Muscle of back (tissue), 3 donors: ENCODE measurements at regions not wholly inside any gene's neighbourhood (a gene's known extent, or its start where the extent isn't known, plus 50 kb on each side); places are given as distances from the start of the nearest gene placed in this dataset.
"Not testable (repeated sequence)": the region's sequence is repeated elsewhere in the genome, so short reads cannot be mapped to it uniquely, and the experiment has no call there.

ENCODE experiments used
- DNase-seq, 3 donors: peaks; one replicate each; pipeline versions ENCODE4 v3.0.0 to v3.0.0-alpha.2; 2013

DNA sequence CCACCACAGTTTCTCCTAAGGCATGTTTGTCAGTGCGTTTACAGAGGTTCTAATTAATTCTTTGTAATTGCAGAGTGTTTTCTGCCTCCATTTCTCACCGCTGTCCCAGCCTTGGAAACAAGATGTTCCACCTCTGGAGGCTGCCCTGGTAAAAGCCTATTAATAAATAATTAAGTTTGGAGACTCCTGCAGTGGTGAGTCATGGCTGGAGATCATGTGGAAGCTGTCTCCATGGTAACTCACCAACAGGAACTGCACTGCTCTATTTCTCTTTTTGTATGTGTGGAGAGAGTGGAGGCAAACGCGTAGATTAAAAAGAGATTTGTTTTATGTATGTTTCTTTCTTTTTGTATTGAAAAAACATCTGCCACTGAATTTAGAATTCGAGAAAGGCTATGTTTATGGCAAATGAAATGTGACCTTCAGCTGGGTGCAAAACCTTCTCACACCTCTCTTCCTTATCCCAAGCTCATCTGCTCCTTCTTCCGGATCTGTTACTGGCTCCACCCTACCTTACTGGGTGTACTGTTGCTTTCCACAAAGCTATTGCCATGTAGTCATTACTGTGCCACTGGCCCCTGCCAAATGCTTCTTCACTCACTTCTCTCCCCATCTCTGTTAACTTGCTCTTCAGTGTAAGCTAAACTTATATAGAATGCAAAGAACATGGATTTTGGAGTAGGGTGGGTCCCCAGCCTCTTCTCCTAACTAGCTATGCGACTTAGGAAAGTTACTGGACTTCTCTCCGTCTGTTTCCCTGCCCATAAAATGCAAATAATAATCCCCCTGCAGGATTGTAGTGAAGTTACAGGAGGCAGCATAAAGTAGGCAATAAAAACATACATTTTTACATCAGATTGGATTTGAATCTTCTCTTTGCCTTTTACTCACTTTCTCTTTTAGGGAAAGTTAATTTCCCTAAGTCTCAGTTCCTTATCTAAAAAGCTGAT, 778.5 kb downstream of the NTRK3 start:
- DNase-seq: peak; percentile 16 to 53 (median 50)

- no peak for DNase-seq
Measured at GRCh38 chr15:87477026-87477425, 779.5 kb downstream of the NTRK3 start.

DNA sequence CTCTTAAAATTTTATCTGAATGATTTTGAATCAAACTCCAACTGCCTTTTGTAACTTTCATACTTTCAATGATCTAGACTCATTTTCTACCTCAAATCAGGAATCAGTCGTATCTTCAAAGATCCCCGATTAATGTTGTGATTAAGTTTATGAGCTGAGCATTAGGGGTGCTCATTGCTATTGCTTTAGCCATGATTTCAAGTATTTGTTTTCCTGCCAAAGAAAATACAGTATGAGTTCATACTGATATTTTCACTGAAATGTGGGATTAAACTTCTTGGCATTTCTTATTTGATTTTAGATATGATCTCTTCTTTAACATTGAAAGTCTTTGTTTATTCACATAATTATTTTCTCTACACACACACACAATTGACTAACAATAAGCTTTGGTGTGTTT, 785.6 kb downstream of the NTRK3 start:
- DNase-seq: no peak

GRCh38 chr15:87463956-87464355, 792.6 kb downstream of the NTRK3 start:
- not testable (repeated sequence) for DNase-seq

GRCh38 chr15:87461631-87462030, 794.9 kb downstream of the NTRK3 start:
- no peak for DNase-seq

GRCh38 chr15:87454860-87455259, 801.7 kb downstream of the NTRK3 start:
- no peak for DNase-seq

- no peak for DNase-seq
Measured at GRCh38 chr15:87450314-87450713, 806.2 kb downstream of the NTRK3 start.

GRCh38 chr15:87439090-87439489, 817.4 kb downstream of the NTRK3 start:
- DNase-seq: no peak

DNA sequence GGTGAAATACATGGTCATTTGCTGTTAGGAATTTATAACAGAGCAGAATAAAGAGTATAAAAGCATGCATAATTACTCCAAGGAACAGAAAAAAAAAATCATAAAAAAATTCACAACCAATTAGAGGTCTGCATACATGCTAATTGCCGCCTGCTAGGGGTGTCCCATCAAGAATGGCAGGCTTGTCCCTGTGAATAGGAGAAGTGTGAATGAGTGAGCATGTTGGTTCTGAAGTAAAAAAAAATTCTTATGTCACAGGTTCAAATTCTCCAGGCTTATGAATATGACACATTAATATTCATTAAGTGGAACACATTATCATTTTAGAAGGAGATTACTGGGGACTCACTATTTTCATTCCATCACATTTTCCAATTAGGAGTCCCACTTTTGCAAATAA, 822.7 kb downstream of the NTRK3 start:
- no peak for DNase-seq

GRCh38 chr15:87429754-87430153, 826.8 kb downstream of the NTRK3 start:
- DNase-seq: no peak

GRCh38 chr15:87420017-87420416, 836.5 kb downstream of the NTRK3 start:
- DNase-seq: no peak

GRCh38 chr15:87419344-87419743, 837.2 kb downstream of the NTRK3 start:
- DNase-seq: no peak

- no peak for DNase-seq
Measured at GRCh38 chr15:87416591-87417257, 839.8 kb downstream of the NTRK3 start.

DNA sequence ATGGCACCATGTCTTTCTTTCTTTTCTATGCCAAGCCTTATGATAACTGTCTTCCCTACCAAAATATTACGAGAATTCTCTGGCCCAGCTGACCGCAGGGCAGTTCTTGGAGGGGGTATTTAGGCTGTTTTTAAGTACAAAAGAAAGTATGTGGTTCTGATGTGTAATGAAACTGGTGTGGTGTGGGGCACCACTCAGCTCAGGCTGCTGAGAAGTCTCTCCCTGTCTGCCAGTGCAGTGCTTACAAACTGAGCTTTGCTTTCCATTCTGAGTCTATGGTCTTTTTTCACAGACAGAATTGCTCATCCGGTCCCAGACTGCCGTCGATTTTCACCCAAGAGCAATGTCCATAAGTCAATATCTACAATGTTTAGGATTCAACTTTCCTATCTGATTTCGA, 847.6 kb downstream of the NTRK3 start:
- DNase-seq: no peak

DNA sequence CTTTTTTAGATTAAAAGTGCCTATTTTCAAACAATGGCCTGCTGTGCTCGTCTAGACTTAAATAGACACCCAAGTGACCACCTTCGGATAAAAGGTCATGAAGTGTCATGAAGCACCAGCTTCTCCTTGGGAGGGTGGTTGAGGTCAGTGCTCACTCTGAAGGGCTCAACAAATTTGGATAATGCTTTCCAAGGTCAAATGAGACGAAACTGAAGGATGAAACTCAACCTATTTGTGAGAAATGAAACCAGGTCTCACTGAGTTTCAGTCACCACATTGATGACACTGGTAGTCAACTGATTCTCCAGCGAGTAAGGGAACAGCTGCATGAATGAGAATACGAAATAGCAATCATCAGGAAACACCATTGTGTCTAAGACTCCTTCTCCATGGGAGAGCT, 852.6 kb downstream of the NTRK3 start:
- no peak for DNase-seq

GRCh38 chr15:87401973-87402372, 854.6 kb downstream of the NTRK3 start:
- no peak for DNase-seq

DNA sequence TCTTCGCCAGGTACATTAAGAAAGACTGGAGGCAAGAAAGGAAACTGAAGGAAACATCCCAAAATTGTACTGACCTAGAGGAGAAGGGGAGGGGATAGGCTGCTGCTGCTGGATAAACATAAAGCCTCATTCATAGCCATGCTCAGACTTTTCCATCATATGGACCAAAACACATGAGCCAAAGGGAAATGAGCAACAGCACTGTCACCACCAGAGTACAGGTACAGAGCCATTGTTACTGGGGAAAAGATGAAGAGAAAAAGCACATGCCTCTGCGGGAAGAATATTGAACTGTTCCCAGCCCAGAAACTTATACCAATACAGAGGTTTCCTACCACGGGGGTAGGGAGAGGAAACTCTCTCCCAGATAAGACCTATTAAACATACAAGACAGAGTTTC, 861.9 kb downstream of the NTRK3 start:
- no peak for DNase-seq

- peak in 1 of 3 donors; percentile 52 for DNase-seq
Measured at GRCh38 chr15:87387766-87388165, 868.8 kb downstream of the NTRK3 start.

- DNase-seq: no peak
Measured at GRCh38 chr15:87374339-87374738, 882.2 kb downstream of the NTRK3 start.

DNA sequence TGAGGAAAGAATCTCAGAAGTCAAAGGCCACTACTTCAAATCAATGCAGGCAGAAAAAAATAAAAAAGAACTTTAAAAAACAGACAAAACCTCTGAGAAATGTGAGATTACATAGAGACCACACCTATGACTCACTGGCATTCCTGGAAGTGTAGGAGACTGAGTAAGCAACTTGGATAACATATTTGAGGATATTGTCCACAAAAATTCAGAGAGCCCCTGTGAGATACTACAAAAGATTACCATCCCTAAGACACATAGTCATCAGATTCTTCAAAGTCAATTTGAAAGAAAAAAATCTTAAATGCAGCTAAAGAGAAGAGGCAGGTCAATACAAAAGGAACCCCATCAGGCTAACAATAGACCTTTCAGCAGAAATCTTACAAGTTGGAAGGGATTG, 887.3 kb downstream of the NTRK3 start:
- peak in 1 of 3 donors; percentile 93 for DNase-seq

DNA sequence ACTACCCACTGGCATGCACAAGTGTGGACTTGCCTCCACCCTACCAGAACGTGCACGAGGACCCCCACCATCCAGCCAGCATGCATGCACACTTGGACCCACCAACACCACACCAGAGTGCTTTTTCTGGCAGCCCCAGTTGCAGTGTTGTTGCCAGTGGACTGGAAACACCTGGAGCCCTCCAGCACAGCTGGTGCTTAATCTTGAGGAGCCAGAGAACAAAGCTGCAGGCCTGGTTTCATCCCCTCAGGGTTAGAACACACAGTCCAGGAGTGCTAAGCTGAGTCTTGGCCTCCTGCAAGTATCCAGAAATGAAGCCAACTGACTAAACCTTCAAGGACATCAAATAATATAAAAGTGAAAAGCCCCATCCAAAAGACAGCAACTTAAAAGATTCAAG, 888.0 kb downstream of the NTRK3 start:
- no peak for DNase-seq

DNA sequence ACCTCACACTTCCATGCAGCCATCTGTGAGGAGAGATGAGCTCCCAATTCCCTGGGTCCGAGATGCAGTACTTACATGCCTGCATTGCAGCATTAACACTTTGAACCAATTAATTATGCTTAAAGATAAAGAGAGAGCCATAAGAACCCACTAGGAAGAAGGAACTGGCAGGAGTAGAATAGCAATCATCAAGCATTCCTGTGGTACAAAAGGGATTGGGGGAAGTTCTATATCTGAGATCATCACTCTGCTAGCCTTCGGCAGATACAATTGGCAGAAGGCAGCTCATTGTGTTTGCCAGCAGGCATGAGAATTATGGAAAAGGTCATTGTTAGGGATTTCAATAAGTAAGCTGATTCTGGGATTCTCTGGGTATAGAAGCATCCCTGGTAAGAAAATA, 891.4 kb downstream of the NTRK3 start:
- peak in 1 of 3 donors; percentile 70 for DNase-seq

DNA sequence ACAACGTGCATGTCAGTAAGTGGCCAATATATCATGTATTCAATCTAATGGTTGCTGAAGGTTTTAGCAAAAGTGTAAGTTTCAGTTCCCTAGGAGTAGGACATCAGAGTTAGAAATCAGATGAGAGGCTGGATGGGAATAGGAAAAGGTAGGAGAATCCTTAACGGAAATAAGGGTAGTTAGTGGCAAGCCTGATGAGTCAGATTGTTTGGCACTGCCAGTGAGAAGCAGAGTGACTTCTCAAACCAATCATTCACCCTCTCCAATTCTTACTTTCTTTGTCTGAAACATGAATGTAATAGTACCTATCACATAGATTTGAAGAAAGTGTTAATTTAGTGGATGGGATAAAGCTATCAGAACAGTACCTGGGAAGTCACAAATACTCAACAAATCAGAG, 894.0 kb downstream of the NTRK3 start:
- no peak for DNase-seq
